Fibroblast of skin of back (primary cell): ENCODE measurements at regions not wholly inside any gene's neighbourhood (a gene's known extent, or its start where the extent isn't known, plus 50 kb on each side); places are given as distances from the start of the nearest gene placed in this dataset.
"Not testable (repeated sequence)": the region's sequence is repeated elsewhere in the genome, so short reads cannot be mapped to it uniquely, and the experiment has no call there.

ENCODE experiments used
- DNase-seq: peaks from one replicate; pipeline ENCODE4 v3.0.0-alpha.2; 2013

GRCh38 chr11:134976551-134976950 lies 564.5 kb upstream of the B3GAT1 start:
- DNase-seq: no peak

- DNase-seq: no peak
Observed at GRCh38 chr11:134975866-134976376, 563.9 kb upstream of the B3GAT1 start.

GRCh38 chr11:134973801-134974200 lies 561.8 kb upstream of the B3GAT1 start:
- DNase-seq: no peak

- no peak for DNase-seq
Observed at GRCh38 chr11:134971381-134971780, 559.3 kb upstream of the B3GAT1 start.

- no peak for DNase-seq
Observed at GRCh38 chr11:134967746-134968145, 555.7 kb upstream of the B3GAT1 start.

- DNase-seq: not testable (repeated sequence)
Observed at GRCh38 chr11:134961386-134961785, 549.3 kb upstream of the B3GAT1 start.

GRCh38 chr11:134958870-134959269 lies 546.8 kb upstream of the B3GAT1 start:
- DNase-seq: no peak

- DNase-seq: no peak
Observed at GRCh38 chr11:134958336-134958640, 546.2 kb upstream of the B3GAT1 start.

- DNase-seq: no peak
Observed at GRCh38 chr11:134957540-134958335, 545.7 kb upstream of the B3GAT1 start.

- peak; percentile 68 for DNase-seq
Observed at GRCh38 chr11:134956450-134957210, 544.6 kb upstream of the B3GAT1 start.

- not testable (repeated sequence) for DNase-seq
Observed at GRCh38 chr11:134955970-134956369, 543.9 kb upstream of the B3GAT1 start.

- no peak for DNase-seq
Observed at GRCh38 chr11:134955281-134955680, 543.2 kb upstream of the B3GAT1 start.

GRCh38 chr11:134954456-134954855 lies 542.4 kb upstream of the B3GAT1 start:
- DNase-seq: not testable (repeated sequence)

GRCh38 chr11:134953417-134953970 lies 541.5 kb upstream of the B3GAT1 start:
- DNase-seq: peak; percentile 21

GRCh38 chr11:134951305-134951700 lies 539.3 kb upstream of the B3GAT1 start:
- peak; percentile 82 for DNase-seq

GRCh38 chr11:134950692-134951304 lies 538.8 kb upstream of the B3GAT1 start:
- peak; percentile 85 for DNase-seq

- peak; percentile 99 for DNase-seq
Observed at GRCh38 chr11:134949121-134950090, 537.4 kb upstream of the B3GAT1 start.

GRCh38 chr11:134947556-134947955 lies 535.5 kb upstream of the B3GAT1 start:
- no peak for DNase-seq

- DNase-seq: no peak
Observed at GRCh38 chr11:134945993-134946392, 534.0 kb upstream of the B3GAT1 start.

- no peak for DNase-seq
Observed at GRCh38 chr11:134944986-134945385, 532.9 kb upstream of the B3GAT1 start.

- DNase-seq: no peak
Observed at GRCh38 chr11:134944131-134944530, 532.1 kb upstream of the B3GAT1 start.

GRCh38 chr11:134943544-134943943 lies 531.5 kb upstream of the B3GAT1 start:
- no peak for DNase-seq
